Activated CD8-positive, alpha-beta memory T cell treated with anti-CD3 and anti-CD28 coated beads, Interleukin-2, amount 50 U/mL, for 1 hour (primary cell): ENCODE measurements at regions not wholly inside any gene's neighbourhood (a gene's known extent, or its start where the extent isn't known, plus 50 kb on each side); places are given as distances from the start of the nearest gene placed in this dataset.

ENCODE experiments used
- DNase-seq: peaks from one replicate; pipeline ENCODE4 v3.0.0-alpha.2; 2020; ENCODE audit errors: extremely low read depth

GRCh38 chr2:146312899-146313298, 1531.9 kb upstream of the ACVR2A start:
- DNase-seq, result no peak

- no peak for DNase-seq
Observed at GRCh38 chr2:146305164-146305563, 1539.7 kb upstream of the ACVR2A start.

GRCh38 chr2:146301287-146301686, 1543.5 kb upstream of the ACVR2A start:
- no peak for DNase-seq

GRCh38 chr2:146295080-146295670, 1549.7 kb upstream of the ACVR2A start:
- DNase-seq, result no peak

GRCh38 chr2:146287281-146287680, 1557.5 kb upstream of the ACVR2A start:
- no peak for DNase-seq

GRCh38 chr2:146278881-146279280, 1565.9 kb upstream of the ACVR2A start:
- DNase-seq, result no peak

- DNase-seq, result no peak
Observed at GRCh38 chr2:146271131-146271831, 1573.5 kb upstream of the ACVR2A start.

GRCh38 chr2:146270618-146271017, 1574.2 kb upstream of the ACVR2A start:
- DNase-seq, result no peak

GRCh38 chr2:146267093-146267492, 1577.7 kb upstream of the ACVR2A start:
- DNase-seq, result no peak

GRCh38 chr2:146265656-146266055, 1579.2 kb upstream of the ACVR2A start:
- DNase-seq, result no peak

GRCh38 chr2:146262606-146263005, 1582.2 kb upstream of the ACVR2A start:
- no peak for DNase-seq

GRCh38 chr2:146260551-146260950, 1584.3 kb upstream of the ACVR2A start:
- no peak for DNase-seq

GRCh38 chr2:146259816-146260215, 1585.0 kb upstream of the ACVR2A start:
- no peak for DNase-seq

- DNase-seq, result no peak
Observed at GRCh38 chr2:146258071-146258470, 1586.8 kb upstream of the ACVR2A start.

- no peak for DNase-seq
Observed at GRCh38 chr2:146252119-146252518, 1592.7 kb upstream of the ACVR2A start.

- DNase-seq, result no peak
Observed at GRCh38 chr2:146251328-146251727, 1593.5 kb upstream of the ACVR2A start.

GRCh38 chr2:146246736-146247523, 1597.9 kb upstream of the ACVR2A start:
- DNase-seq, result no peak

- no peak for DNase-seq
Observed at GRCh38 chr2:146246002-146246735, 1598.7 kb upstream of the ACVR2A start.

GRCh38 chr2:146244830-146245229, 1600.0 kb upstream of the ACVR2A start:
- DNase-seq, result no peak

- DNase-seq, result no peak
Observed at GRCh38 chr2:146244131-146244530, 1600.7 kb upstream of the ACVR2A start.

GRCh38 chr2:146241023-146241422, 1603.8 kb upstream of the ACVR2A start:
- DNase-seq, result no peak

GRCh38 chr2:146240391-146240790, 1604.4 kb upstream of the ACVR2A start:
- no peak for DNase-seq
